NAMALWA (cell line): ENCODE measurements at regions not wholly inside any gene's neighbourhood (a gene's known extent, or its start where the extent isn't known, plus 50 kb on each side); places are given as distances from the start of the nearest gene placed in this dataset.
"Not testable (repeated sequence)": the region's sequence is repeated elsewhere in the genome, so short reads cannot be mapped to it uniquely, and the experiment has no call there.

Experiments
- DNase-seq: peaks from one replicate; pipeline ENCODE4 v3.0.0-alpha.2; 2015; ENCODE audit warnings: low spot score

DNA sequence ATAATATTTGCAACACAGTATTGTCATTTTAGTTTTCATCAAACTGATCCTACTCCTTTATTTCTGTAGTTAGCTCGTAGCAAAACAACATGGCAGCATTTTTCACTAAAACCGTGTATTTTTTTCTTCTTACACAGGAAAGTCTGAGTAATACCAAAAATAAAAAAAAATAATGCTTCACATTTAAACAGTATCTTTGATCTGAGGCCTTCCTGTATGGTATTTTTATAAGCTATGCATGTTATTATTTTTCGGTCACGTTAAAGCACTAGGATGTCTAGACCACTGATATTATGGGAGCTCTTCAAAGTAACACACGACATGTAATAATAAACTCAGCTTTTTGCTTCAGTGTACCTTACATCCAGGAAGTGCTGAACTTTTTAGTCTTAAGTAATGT is 94.1 kb upstream of the SRD5A3 start:
- no peak for DNase-seq

DNA sequence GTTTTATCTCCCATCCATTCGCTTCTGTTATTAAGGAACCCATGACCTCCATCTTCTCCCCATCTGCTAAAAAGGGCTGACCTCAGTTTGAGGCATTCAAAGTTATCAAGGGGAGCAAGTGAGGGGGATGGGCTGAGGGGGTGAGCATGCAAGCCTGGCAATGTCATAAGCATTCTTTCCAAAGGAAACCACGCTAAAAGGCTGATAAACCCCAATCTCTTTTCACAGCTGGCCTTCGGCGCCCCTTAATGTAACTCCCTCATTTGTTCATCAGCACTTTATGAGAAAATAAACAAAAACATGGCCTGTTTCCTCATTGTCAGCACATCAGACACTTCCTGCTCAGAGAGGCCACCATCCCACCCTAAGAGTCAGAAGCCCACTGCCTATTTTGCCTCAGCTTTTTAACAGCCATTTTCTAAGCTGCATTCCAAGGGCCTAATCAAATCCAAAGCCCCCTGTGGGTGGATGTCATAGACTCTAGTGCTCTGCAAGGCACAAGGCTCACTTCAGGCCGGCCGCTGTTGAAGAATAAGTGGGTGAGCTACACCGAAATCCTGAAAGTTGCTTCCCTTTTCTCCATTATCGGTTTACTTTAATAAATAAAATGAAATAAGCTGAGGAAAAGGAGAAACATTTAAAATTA is 92.0 kb upstream of the SRD5A3 start:
- no peak for DNase-seq

DNA sequence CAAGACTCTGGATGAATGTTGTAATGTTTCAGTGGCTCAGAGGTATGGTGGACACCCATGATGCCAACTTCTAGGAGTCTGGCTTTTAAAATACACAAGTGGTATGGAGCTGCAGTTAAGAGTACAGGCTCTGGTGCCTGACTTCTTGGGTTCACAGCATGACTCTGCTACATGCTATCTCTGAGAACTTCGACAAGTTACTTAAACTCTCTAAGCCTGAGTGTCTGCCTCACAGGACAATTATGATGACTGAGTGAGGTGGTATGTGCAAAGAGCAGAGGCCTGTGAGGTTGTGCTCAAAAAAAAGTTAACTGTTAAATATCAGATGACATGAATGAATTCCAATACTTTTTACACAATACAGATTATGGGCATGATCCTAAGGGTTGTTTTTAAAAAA is 90.9 kb upstream of the SRD5A3 start:
- no peak for DNase-seq

DNA sequence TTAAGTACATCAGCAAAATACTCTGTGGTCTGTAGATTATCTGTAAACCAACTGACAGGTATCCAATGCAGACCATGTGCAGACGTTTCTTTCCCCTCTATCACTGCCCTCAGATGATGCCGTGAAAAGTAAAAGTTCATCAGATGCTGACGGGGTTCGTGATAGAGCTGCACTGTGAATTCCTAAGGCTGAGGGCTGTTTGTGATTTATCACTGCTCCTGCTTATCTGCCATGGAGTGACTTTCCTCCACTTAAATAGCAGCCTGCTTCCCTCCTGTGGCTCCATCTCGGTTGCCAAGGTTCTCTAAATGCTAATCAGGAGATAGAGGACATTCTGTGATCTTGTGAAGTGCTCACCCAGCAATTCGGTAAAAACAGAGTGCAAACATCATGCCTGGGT is 89.3 kb upstream of the SRD5A3 start:
- no peak for DNase-seq

DNA sequence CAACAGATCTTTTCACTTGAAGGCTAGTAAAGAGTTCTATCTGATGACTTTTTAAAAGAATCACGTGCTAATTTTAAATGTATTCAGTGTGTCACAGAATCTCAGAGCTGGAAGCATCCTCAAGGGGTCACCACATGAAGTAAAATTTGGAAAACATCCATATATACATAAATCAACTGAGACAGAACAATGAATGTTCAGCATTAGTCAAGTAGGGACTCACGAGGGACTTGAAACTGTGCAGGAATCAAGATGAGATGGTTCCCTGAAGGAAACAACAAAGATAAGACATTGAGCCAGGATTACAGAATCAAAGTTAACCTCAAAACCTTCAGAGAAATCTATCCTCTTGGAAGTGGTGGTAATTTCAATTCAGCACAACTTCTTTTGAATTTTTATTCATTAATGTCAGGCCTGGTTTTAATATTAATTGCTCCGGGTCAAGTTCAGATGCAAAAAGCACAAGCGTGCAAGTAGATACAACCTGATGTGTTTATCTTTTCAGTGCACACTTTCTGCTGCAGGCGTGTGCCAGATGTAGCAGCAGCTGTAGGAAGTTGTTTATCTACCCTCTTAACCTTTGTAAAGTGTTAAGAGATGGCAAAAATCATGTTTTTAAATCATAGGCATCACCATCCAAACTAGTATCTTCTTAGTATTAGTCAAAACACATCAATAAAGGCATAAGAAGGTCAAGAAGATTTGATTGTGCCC is 87.7 kb upstream of the SRD5A3 start:
- DNase-seq: no peak

DNA sequence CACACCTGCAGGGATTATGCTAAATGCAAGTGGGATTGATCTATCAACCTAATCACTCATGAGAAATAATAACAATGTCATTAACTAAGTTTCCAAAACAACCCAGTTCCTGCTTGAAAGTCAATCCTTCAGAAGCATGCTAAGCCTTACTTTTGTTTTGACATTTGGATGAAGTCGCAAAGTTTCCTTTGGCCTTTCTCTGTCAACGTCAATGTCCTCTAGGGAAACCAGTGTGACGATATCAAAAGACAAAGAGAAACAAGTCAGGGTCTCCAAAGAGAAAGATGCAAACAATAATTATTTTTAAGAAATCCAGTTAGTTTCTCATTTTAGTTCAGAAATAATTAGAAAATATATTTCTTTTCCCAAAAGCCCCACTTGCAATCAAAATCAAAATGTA is 86.7 kb upstream of the SRD5A3 start:
- no peak for DNase-seq

DNA sequence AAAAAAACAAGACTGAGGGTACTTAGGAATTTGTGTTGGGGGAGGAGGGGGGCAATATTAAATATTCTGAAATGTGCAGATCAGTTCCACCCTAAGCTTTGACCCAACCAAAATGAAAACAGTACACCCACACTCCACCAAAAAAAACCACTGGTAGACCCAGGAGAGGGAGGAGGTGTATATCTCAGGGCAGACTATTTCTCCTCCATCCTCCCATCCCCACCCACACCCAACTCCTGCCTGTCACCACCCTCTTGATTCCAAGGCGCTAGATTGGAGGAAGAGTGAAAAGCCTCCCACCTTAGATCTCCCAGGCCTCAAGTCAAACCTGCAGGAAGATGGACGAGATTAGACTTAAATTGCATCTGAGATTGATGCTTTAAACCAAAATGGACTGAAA is 76.6 kb upstream of the SRD5A3 start:
- DNase-seq: no peak

DNA sequence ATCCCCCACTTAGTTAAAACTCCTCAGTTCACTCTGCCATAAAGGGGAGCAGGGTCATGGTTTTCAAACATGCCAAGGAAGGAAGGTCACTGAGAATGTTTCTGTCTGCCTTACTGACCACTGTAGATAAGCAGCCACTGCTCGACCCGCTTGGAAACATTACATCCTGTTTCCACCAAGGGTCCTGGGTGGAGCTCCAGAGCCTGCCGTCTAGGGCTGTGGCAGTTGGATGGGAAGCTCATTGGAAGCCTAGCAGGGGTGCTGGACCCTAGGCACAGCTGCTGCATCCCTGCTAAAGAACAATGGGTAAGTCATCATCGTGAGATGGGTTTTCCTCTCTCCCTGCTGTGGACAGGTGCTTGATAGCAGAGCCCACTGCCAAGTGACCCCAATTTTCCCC is 76.0 kb upstream of the SRD5A3 start:
- no peak for DNase-seq

DNA sequence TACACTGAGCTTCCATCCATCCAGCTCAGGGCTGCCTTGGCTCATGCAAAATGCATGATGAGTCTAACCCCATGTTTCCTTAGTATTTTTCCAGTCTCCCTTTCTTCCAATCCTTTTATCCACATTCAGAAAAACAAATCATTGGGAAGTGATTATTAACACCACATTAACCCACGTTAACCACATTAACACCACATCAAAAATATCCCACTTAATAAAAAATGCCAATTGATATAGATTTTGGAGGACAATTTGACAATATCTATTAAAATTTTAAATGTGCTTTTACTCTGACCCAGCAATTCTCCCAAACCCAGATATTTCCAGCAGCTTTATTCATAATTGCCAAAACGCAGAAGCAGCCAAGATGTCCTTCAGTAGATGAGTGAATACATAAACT is 75.6 kb upstream of the SRD5A3 start:
- no peak for DNase-seq

DNA sequence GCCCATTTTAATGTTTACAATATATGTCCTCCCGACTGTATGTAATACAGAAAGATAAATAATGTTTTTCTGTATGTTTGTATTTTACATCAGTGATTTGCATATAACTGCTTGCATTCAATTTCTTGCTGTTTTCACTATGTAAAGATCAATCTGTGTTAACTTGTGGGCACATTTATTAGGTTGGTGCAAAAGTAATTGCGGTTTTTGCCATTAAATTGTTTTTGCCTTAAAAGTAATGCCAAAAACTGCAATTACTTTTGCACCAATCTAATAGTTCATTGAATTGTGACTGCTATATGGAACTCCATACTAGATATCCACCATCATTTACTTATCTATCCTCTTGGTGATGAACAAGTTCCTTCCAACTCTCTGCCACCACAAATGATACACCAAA is 73.9 kb upstream of the SRD5A3 start:
- DNase-seq: no peak

DNA sequence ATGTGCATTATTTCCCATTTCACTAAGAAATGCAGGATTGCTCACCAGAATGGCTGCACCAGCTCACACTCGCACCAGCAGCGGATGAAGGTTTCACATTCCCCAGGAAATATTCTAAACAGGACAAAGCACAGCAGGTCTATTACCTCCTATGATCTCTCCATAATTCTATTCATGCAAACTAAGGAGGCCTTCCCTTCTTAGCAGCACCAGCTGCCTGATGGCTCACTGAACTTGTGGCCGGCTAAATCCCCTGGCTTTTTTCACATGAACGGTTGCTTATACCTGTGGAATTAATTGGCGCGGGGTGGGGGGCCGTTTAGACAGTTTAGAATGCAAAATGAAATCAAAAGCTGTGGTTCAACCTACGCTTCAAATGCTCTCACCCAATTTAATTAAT is 73.5 kb upstream of the SRD5A3 start:
- DNase-seq: no peak

DNA sequence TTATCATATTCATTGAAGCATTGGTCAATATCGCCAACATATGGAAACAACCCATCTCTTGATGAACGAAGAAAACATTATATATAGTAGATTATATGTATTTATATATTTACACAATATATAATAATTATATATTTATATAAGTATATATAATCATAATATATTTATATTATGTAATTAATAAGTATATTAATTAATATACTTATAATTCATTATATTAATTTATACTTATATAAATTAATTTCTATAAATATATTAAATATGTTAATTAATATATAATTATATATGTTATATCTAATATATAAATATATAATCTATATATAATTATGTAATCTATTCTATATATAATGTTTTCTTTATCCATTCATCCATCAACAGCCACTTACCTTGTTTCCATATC is 69.0 kb upstream of the SRD5A3 start:
- DNase-seq: no peak

DNA sequence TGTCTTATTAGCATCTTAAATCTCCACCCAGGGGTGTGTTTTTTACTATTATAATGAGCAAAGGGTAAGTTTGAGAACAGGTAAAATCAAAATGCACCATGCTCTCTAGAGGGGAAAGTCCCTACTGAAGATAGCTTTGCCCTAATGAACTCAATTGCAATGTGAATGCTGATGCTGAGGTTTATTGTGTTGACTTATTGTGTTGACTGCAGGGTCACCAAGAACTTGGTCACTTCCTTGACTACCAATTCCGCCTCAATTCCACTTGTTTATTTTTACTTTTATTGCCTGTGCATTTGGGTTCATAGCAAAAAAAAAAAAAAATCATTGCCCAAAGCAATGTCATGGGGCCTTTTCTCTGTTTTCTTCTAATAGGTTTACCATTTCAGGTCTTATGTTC is 67.7 kb upstream of the SRD5A3 start:
- no peak for DNase-seq

DNA sequence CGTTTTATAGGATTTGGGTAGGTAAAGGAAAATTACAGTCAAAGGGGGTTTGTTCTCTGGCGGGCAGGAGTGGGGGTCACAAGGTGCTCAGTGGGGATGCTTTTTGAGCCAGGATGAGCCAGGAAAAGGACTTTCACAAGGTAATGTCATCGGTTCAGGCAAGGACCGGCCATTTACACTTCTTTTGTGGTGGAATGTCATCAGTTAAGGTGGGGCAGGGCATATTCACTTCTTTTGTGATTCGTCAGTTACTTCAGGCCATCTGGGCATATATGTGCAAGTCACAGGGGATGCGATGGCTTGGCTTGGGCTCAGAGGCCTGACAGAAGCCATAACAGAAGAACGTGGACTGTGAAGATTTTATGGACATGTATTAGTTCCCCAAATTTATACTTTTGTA is 65.6 kb upstream of the SRD5A3 start:
- not testable (repeated sequence) for DNase-seq

DNA sequence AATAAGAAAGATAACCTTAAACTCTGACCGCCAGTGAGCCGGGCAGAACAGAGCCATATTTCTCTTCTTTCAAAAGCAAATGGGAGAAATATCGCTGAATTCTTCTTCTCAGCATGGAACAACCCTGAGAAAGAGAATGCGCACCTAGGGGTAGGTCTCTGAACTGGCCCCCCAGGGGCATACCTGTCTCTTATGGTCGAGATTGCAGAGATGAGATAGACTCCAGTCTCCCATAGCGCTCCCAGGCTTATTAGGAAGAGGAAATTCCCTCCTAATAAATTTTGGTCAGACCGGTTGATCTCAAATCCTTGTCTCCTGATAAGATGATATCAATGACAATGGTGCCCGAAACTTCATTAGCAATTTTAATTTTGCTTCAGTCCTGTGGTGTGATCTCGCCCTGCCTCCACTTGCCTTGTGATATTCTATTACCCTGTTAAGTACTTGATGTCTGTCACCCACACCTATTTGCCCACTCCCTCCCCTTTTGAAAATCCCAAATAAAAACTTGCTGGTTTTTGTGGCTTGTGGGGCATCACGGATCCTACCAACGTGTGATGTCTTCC is 64.8 kb upstream of the SRD5A3 start:
- not testable (repeated sequence) for DNase-seq

DNA sequence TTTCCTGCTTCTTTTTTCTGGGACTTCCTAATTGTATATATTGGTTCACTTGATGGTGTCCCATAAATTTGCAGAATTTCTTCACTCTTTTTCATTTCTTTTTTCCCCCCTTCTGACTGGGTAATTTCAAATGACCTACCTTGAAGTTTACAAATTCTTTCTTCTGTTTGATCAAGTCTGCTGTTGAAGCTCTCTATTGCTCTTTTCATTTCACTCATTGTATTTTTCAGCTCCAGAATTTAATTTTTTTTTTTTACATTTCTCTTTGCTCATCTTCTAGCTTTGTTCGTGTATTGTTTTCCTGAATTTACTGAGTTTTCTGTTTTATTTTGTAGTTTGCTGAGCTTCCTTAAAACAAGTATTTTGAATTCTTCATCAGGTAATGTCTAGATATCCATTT is 61.7 kb upstream of the SRD5A3 start:
- no peak for DNase-seq

DNA sequence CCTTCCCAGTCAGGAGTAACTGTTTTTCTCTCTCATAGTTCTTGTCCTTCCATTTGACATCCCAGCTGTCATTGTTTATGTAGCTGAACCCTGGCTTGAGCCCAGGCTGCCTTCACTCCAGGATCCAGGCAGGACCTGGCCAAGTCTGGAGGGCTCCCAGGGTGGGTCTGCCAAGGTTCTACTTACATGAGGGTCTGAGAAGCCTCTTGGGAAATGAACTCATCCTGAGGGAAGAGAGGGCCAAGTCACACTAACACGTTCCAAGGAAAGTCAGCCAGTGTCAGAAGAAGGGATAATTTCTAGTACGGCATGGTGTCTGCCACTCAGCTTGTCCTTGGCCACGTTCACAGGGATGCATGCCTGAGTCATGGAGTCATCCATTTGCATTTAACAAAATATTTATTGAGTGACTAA is 54.8 kb upstream of the SRD5A3 start:
- no peak for DNase-seq

DNA sequence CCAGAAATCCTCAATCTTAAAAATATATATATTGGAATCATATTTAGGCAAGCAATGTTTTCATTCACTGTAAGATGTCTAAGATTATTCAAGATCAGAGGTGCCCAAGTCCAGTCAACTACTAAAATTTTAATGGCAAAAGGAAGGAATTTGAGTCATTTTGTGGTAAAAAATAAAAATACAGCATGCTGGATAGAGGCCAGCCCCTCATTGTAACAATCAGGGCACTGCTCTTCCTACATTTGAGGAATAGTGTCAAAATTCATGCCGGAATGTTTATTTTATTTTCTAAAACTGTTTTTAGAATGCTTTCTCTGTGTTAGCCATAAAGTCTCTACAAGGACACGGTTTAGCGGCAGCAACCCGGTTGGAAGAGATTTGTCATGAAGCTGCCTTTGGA is 49.9 kb upstream of the SRD5A3 start:
- no peak for DNase-seq
